GM21447 (cell line): ENCODE measurements at regions not wholly inside any gene's neighbourhood (a gene's known extent, or its start where the extent isn't known, plus 50 kb on each side); places are given as distances from the start of the nearest gene placed in this dataset.
A peak's percentile ranks its signal among the peaks of the same experiment; 100 is the strongest.

ENCODE experiments used
- ATAC-seq: cut with Tn5 transposase; IDR thresholded peaks from one replicate; pipeline ENCODE4 v1.9.1; 2021; ENCODE audit not compliant: unreplicated experiment

DNA sequence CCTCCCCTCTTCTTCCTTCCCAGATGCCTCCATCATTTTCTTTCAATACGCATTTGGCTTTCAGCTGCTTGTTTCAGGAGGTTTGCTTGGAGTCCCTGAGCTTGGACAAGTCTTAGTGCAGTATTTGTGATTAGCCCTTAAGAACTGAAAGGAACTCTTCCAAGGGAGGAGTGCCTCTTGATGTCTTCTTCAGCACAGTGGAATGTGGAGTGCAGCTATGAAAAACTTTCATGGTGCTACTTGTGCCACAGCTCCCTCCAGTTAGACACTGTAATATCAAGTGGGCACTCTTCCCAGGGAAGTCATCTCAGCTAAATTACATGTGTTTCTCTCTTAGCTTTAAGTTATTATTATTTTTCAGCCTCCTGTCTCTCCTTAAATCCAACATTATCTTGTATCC is 173.1 kb downstream of the NECTIN3 start:
- ATAC-seq, result no peak

DNA sequence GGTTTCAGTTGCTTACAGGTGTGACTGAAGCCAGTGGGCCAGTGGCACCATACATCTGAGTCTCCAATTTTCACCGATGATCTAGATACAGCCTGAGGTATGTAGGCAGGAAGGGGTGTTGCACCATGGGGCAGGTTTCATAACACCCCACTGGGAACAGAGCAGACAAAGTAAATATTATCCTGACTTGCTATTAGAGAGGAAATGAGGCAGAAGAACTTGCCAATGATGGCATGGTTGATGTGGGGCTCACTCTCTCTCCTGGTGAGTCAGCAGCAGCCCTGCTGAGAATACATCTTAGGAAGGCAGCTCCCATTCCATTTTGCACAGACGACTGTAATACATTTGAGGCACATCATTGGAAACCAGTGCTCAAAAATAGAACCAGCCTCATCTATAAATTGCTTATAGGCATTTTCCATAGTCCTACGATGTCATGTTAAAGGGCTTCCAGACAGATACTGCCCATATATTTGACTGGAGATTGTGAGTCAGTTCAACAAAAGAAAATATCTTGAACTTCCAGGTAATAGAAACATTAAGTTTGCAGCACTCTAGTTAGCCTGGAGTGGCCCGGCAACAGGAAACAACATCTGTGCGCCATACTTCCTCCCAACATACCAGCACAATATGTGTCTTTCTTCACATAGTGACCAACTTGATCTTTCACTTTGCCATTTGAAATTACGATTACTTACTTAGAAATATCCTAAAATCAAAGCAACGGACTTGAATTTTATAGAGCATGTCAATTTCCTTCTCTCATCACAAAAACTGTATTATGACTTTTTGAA is 175.5 kb downstream of the NECTIN3 start:
- no peak for ATAC-seq

DNA sequence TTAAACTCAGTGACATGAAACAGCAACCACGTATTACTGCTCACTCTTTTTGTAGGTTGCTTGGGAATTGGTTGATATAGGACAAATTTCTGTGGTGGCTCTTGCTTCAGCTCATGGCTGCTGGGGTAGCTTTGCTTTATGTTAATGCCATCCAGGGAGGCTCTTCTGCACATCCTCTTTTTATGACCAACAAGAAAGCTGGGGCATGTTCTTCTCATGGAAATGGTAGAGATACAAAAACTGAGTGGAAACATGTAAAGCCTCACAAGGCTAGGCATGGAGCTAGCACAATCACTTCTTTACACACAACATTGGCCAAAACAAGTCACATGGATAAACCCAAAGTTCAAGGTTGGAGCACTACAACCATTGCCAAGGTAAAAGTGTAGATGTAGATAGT is 176.8 kb downstream of the NECTIN3 start:
- no peak for ATAC-seq

DNA sequence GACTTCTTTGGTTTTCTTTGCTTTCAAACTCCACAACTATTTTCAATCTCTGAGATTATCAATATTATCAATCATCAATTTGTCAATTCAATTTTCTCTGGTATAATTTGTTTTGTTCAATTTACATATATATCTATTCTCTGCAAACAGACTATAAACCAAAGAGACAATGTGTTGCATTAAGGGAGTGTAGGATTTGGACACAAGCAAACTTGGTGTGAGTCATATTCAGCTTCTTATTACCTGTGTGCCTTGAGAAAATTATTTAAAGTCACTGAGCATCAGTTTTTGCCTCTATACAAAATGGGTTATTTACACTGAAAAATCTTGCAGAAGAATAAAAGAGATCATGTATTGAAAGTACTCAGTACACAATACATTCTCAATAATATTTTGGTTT is 177.8 kb downstream of the NECTIN3 start:
- ATAC-seq, result no peak

DNA sequence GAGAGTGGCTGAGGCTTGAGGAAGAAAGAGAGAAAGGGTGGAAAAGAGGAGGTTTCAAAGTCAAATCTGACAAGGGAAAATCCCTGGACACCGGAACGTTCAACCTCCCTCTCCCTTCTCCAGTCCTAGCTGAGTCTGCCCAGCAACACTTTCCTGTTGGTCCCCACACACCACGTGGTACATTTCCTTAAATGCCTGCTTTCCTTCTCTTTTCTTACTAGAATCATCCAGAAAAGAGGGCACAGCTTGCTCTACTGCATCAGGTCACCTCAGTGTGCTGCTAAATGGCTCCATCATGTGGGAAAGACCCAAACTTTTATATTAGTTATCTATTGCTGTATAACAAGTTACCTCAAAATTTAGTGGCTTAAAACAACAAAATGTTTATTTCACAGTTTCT is 181.2 kb downstream of the NECTIN3 start:
- no peak for ATAC-seq

DNA sequence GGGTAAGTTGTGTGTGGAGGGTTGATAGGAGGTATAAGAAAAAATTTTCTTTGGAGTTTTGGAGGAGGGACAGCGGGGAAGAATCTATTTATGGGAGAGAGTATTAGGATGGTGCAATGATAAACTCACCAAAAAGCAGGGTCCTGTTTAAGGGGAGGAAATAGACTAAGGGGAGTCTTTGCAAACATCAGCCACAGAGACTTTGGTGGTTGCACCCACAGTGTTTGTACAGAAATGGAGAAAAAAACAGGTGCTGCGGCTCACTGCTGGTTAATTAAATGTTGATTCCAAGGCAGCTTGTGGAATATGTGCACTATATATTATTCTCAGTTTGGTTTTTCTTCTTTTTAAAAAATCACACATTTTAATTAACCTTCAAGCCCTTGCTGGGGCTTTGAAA is 182.1 kb downstream of the NECTIN3 start:
- ATAC-seq, result no peak

DNA sequence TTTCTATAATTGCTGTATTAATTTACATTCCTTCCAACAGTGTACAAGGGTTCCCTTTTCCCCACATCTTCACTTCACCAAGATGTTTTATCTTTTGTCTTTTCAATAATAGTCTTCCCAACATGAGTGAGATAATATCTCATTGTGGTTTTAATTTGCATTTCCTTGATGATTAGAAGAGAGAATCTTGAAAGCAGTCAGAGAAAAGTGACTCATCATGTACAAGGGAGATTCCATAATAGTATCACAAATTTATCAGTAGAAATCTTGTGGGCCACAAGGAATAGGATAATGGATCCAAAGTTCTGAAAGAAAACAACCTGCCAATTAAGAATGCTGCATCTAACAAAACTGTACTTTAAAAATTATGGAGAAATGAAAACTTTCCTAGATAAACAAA is 189.3 kb downstream of the NECTIN3 start:
- ATAC-seq, result peak; percentile 63

DNA sequence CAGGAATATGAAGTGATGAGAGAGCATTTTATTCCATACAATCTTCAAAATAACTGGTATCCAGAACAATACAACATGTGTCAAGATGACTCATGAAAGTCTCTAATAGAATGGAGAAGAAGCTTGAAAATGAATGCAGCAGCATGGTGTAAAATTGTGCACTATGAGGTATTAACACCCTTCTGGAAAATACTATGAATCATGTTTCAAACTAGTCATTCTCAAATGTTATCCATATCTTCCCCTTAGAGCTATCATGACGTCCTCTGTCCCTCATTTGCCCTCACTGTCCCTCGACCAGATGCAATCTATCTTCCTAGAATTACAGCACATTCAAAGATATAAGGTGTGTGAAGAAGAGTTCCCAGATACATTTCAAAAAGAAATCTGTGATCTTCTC is 198.2 kb downstream of the NECTIN3 start:
- ATAC-seq, result no peak

DNA sequence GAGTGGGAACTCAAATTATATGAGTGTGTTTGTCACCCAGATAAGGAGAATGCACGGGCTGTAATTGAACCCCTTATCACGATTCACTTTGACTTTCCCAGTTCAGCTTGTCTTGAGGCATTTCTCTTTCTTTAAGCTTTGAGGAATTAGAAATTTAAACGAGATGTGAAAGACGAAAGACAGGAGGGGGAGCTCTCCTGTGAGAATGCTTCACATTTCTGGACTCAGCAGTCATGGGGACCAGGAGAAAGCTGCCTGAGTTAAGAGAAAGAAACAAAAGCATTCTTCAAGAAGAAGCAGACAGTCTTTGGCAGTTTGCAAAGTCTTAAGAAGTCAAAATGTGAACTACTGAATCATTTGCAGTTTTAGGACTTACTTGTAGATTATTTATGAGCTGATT is 205.6 kb downstream of the NECTIN3 start:
- ATAC-seq, result no peak

DNA sequence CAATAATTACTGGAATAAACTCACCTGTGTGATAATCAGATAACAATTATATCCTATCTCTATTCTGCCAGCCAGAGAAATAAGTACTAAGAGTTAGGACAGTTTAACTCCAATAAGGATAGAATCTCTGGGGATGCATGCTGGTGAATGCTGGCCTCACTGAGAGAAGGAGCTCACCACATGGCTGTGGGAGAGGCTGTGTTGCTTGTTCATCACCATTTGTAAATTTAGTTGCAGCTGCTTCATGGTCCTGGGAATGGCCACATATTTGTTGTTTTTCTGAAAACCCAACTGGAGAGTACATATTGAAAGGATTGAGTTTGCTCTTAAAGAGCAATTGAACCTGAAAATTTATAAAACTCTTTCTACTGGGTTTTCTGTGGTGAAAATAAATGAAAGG is 207.3 kb downstream of the NECTIN3 start:
- no peak for ATAC-seq

DNA sequence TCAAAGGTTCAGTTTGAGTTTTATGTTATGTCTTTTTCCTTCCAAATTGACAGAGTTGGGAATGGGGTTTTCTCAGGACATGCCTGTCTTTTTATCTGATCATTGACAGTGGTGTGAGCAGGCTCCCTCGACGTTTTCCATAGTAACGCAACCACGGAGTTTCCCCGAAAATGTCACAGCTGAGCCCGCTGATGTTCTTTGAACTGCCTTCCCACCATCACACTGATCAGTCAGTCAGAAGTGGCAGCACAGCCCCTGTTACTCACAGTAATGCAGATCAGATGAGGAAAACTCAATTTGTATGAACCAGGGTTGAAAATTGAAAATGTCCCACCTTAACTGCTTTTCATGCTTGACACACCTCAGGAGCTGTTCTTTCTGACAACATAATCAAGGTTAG is 210.4 kb downstream of the NECTIN3 start:
- ATAC-seq, result no peak

DNA sequence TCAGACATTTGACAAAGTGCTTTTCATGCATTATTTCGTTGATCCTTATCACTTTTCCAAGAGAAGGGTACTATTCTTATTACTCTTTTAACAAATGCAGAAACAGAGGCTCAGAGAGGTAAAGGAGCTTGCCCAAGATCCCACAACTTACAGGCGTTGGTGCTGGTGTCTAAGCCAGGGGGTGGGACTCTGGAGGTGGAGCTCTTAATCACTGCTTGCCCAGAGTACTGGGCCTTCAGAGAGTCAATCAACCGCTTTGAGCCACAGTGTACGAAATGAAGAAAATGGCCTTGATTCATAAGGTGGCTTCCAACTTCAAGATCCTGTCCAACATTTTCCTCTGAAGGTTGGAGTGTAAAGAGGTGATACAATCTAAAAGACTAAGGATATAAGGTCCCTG is 211.5 kb downstream of the NECTIN3 start:
- ATAC-seq, result no peak

DNA sequence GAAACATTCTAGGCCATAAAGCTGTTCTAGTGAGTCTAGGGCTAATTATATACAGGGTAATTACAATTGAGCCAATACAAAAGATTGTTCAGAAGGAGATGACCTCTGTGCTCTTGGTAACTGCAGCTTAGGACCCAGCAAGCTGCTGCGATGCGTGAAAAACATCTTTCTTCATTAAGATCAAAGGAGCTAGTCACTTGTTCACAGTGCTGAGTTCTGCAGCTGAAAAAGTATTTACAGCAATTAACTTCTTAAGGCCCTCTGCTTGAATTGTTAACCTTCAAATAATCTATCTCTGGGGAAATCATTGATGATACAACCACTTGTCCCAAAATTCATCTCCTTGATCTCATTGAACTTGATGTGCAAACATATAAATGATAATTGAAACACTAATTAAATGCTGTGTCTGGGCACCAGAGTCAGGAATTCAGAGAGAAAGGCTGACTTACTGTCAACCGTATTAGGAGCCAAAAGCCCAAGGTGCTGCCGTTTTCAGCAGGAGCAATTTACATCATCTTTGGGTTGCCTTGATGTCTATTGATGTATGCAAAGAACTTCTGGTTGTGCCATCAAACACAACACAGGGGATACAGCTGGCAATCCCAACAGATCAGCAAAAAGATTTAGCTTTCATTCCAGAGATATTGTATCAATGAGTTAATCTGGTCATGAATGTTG is 213.0 kb downstream of the NECTIN3 start:
- no peak for ATAC-seq

DNA sequence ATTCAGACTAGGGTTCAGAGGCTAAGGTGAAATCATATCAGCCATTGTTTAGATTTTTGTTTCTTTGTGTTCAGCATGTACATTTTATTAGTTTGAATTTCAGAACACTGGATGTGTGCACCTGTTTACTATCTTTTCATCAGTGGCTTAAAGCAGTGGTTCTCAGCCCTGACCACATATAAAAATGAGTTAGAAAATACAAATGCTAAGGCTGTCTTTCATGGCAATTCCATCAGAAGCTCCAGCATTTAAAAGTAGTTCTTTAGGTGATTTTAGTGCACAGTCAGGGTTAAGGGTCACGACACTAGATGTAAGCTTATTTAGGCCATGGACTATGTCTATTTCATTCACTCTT is 213.5 kb downstream of the NECTIN3 start:
- ATAC-seq, result no peak

DNA sequence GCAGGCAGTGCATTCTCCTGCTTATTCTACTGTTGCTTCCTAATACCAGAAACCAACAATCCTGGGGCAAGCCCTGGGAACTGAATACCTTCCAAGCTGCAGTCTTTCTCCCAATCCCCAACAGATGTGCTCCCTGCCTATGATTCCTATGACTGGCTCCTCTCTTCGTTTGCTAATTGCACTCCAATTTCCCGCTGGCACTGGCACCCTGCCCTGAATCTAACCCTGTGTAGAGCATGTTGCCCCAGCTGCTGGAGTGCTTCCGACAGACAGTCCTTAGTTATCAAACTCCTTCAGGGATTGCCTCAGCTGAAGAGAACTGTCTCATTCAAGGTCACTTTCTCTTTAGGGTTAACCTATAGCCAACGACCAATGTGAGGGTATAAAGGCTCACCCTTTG is 214.1 kb downstream of the NECTIN3 start:
- ATAC-seq, result no peak

DNA sequence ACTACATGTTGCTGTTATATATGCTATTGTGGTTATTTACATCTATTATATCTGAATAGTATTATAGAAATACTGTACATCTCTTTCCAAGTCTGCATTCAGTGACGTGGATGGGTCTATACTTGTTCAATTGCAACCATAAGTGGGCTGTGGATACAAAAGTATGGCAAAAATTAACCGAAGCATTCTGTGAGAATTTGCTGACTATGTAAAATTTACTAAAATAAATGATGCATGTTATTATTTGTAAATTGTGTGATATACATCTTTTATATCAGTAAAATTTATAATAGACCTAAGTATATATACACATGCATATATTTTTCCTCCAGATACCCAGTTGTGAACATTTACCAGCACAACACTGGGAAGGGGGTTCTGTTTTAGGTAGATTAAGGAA is 215.1 kb downstream of the NECTIN3 start:
- ATAC-seq, result no peak

DNA sequence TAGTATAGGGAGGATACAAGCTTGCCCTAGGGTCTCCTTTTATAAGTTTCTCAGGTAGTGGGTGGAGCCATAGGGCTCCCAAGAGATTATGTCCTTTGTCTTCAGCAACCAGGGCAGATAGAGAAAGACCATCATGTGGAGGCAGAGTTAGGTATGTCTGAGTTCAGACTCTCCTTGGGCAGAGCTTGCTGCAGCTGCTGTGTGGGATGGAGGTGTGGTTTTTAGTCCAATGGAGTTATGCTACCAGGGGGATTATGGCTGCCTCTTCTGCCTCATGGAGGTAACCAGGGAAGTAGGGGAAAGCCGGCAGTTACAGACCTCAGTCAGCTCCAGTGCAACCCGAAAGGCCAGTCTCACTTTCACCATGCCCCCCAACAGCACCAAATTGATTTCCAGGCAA is 220.5 kb downstream of the NECTIN3 start:
- ATAC-seq, result no peak

DNA sequence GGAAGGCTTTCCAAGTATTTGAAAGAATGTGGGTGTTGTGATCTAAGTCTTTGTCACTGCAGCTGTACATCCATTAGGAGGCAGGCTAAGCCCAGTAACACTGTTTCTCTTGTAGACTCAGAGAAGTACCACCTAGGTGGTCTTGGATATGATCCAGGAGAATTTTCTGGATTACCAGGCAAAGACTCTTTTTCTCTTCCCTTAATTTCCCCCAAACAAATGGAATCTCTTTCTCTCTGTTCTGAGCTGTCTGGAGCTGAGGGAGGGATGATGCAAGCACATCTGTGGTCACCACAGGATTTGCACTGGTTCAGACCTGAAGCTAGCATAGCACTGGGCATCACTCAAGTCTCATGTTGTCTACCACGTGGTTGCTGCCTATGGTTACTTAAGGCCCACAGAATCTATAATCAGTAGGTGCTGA is 227.6 kb downstream of the NECTIN3 start:
- ATAC-seq, result no peak

DNA sequence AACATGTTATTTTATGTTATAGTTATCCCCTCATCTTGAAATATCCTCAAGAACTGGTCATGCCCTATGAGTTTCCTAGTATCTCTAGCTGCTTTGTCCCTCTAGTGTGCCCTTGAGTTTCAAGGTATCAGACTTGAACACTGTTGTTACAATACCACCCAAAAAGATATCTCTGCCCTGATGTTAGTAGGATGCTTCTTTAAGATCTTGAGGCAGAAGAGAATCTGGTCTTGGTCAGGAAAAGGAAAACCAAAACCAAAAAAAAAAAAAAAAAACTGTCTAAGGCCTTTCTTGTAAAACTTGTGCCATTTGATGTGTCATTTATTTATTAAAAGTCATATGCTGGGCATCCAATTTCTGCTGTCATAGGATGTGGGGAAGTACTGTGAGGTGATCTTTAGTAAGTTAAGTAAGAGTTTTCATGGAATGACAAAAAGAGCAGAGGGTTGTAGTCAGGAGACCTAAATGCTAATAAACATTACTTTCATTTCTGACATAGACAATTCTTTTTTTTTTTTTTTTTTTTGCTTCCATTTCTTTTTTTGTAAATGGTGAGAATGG is 229.7 kb downstream of the NECTIN3 start:
- no peak for ATAC-seq

DNA sequence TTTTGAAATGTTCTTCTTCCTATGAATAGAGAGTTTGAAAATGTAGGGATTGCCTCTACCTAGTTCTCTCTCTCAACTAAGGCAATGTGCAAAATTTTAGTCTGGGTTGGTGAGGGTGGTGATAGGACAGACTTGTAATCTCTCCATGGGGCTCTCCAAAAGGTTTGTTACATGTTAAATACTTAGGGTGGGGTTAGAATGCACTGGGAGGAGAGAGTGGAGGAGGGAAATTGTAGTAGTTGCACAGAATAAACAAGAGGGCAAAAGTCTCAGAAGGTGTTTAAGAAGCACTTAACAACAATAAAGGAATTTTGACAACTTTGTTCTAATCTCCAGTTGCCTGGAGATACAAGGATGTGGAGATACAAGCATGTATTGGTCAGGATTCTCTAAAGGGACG is 230.4 kb downstream of the NECTIN3 start:
- no peak for ATAC-seq

DNA sequence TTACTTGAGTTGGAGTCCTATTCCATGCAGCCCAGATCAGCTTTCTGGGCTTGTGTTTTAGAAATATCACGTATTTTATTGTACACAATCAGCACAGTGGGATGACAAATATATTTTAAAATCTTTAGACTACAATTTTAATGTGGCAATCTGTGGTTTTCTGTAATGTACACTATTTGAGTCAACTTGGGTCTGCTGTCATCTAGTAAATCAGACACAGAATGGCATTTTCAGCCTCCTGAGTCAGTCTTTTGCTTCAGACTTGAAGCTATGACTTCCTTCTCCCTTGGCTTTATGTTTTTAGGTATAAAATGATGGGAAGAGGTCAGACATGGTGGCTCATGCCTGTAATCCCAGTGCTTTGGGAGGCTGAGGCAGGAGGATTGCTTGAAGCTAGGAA is 232.1 kb downstream of the NECTIN3 start:
- no peak for ATAC-seq

DNA sequence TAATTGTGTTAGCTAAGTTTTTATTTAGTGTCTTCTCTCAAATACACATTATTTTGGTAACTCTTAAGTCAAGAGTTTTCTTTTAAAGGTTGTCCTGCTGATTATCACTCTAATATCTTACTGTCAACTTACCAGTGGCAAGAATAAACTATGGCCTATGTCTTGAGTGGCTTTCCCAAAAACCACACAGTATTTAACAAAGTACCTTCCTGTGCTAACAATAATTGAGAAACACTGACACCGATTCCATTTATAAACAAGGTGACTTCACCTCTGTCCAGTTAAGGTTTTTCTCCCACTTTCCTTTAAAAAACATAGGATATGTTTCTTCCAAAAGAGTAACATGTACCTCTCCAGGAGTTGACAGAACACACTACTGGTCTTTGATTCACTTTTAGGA is 234.3 kb upstream of the CD96 start:
- no peak for ATAC-seq

DNA sequence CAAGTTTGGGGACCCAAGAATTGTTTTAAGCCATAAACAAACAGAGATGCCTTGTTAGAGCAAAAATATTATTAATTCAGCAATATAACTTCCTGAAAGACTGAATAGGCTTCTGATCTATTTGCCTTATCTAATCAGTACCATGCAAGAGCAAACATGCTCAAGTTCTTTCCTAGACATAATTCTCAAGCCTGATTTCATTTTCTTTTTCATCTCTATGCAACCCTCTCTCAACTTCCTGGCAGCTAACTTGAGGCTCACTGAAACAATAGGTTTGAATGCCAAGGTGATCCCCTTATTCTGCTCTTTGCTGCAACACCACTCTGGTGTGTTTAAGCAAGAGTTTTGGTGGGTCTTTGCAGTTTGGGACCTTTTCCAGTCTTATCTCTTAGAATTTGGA is 230.9 kb upstream of the CD96 start:
- ATAC-seq, result no peak
